Astrocyte of the cerebellum (primary cell): ENCODE measurements at regions not wholly inside any gene's neighbourhood (a gene's known extent, or its start where the extent isn't known, plus 50 kb on each side); places are given as distances from the start of the nearest gene placed in this dataset.

ENCODE experiments used
- DNase-seq: peaks from one replicate; pipeline ENCODE4 v3.0.0-alpha.2; 2011; ENCODE audit warnings: low read depth
- H3K4me3 ChIP-seq: 2 replicates; pipeline ENCODE4 v1.5.1; 2011; ENCODE audit warnings: mild to moderate bottlenecking, low read depth, low read length, moderate library complexity
- CTCF ChIP-seq: IDR thresholded peaks from 2 replicates; pipeline ENCODE4 v1.5.1; 2012; ENCODE audit warnings: low read length, low read depth, moderate library complexity, mild to moderate bottlenecking; ENCODE audit errors: missing control alignments
- in situ Hi-C: cut with HindIII; loops from 2 replicates; pipeline ENCODE4 v1.10.0; 2017; ENCODE audit warnings: low sequenced_read_pairs

DNA sequence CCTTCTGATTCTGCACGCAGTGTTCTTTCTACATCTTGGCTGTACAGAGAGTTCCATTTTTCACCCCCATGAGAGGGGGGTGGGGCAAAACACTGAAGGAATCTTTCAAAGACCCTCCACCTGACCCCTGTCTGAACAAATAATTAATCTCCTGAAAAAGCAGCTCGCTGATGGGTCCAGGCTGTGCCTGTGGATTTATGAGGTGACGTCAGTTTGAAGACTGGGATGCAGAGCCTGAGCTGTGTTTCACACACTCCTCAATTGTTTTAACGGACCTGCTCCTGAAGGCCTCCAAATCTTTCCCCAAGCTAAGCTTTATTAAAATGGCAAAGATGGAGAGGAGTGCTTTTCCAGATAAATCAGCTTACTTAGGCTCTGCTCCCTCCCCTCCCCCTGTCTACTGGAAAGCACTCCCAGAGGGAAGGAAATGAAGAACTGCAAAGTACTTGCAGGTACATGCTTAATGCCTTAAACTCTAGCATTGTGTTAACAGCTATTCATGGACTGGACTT is 390.2 kb upstream of the TNP1 start:
- in situ Hi-C loops: no loop called here
- no peak for DNase-seq
- no peak overlapping the region for H3K4me3 ChIP-seq
- no peak for TF ChIP-seq CTCF

- DNase-seq: no peak
- in situ Hi-C loops: no loop called here
- H3K4me3 ChIP-seq: no peak overlapping the region
Measured at GRCh38 chr2:217249121-217250012, 389.5 kb upstream of the TNP1 start.

DNA sequence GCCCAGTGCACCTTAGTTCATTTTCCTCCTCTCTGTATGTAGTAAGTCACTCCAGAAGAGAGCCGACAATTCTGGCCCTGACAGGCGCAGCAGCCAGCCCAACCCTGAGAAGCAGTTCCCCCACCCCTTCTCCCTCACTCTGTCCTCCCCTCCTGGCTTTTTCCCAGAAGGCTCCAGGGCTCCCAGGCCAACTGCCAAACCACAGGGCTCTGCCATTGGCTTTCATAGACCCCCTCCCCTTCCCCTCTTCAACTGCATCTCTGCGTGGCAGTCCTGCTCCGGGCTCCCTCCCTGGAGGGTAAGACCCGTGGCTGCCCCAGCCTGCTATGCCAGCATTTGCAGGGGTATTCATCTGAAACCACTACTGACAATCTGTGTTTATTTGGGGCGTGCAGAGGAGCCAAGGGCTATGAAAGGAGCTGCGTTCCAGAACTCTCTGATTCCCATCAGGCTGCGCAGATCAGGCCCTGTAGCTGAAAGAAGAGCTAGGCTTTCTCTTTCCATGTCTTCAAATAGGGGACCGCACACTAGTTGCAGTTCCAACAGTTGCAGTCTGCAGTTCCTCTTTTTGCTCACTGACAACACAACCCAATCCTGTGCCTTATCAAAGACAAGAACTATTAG is 388.6 kb upstream of the TNP1 start:
- H3K4me3 ChIP-seq: no peak overlapping the region
- DNase-seq: peak; percentile 80
- in situ Hi-C loops: no loop called here
- no peak for TF ChIP-seq CTCF

More at GRCh38 chr2:217249121-217250012, 389.5 kb upstream of the TNP1 start:
- TF ChIP-seq CTCF: no peak

DNA sequence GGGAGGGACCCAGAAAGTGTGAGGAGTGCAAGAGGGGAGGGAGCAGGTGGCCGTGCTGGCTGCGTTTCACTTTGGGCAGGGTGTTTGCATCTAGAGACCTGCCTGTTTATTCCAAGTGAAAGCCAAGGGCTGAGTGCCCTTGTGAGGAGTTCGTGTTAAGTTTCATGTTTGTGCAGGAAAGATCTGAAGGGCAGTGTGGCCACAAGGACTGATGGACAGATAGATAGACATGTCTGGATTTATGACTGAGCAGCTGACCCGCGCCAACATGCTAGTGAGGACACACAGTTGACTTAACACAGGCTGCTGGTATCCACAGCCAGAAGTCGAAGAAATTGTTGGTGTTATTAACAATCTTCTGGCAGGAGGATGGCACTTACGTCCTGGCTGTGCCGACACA is 387.6 kb upstream of the TNP1 start:
- in situ Hi-C loops: no loop called here
- no peak for DNase-seq
- no peak for TF ChIP-seq CTCF

DNA sequence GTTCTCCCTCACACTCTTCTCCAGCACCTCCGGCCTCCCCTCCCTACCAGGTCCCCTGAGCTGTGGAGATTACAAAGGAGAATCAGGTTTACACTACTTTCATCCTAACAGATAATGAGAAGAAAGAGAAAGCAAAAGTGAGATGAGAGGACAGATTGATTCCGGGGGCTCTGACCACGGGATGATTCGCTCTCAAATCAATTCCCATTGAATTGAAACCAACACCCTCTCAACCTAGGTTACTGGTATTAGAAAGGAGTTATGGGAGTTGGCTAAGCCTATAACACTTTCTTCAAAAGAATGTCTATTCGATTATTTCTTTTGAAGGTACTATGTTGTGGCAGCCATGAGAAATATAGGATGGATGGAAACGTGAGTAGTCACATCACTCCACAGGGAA is 386.2 kb upstream of the TNP1 start:
- in situ Hi-C loops: no loop called here

More for the DNA sequence above, 387.6 kb upstream of the TNP1 start:
- no peak overlapping the region for H3K4me3 ChIP-seq

More for the DNA sequence above, 386.2 kb upstream of the TNP1 start:
- no peak for TF ChIP-seq CTCF
- no peak for DNase-seq
- H3K4me3 ChIP-seq: no peak overlapping the region
